IPS-18c (cell line): ENCODE measurements at regions not wholly inside any gene's neighbourhood (a gene's known extent, or its start where the extent isn't known, plus 50 kb on each side); places are given as distances from the start of the nearest gene placed in this dataset.

Experiments
- H3K4me3 ChIP-seq: 2 replicates; pipeline ENCODE4 v1.7.0; 2013; ENCODE audit warnings: low read depth, mild to moderate bottlenecking, low read length, moderate library complexity; ENCODE audit not compliant: insufficient read depth
- H3K9me3 ChIP-seq: one replicate; pipeline ENCODE4 v1.6.1; 2013; ENCODE audit warnings: mild to moderate bottlenecking, low read length, moderate library complexity; ENCODE audit not compliant: control insufficient read depth, insufficient read depth

- Histone ChIP-seq H3K4me3 (no peak overlapping the region), H3K9me3 (no peaks in the 10 kb centered on the region)
Measured at GRCh38 chr15:53414167-53414566, 345.3 kb downstream of the WDR72 start.

- Histone ChIP-seq H3K4me3 (no peak overlapping the region), H3K9me3 (no peaks in the 10 kb centered on the region)
Measured at GRCh38 chr15:53412542-53412941, 346.9 kb downstream of the WDR72 start.

- Histone ChIP-seq H3K4me3 (no peak overlapping the region), H3K9me3 (no peaks in the 10 kb centered on the region)
Measured at GRCh38 chr15:53404930-53405493, 354.5 kb downstream of the WDR72 start.

- no peak overlapping the region for H3K4me3 ChIP-seq
- H3K9me3 ChIP-seq: peaks cover 2% of the 10 kb centered on the region
Measured at GRCh38 chr15:53401503-53401902, 358.0 kb downstream of the WDR72 start.

GRCh38 chr15:53400986-53401385, 358.5 kb downstream of the WDR72 start:
- Histone ChIP-seq H3K9me3 (peaks cover 2% of the 10 kb centered on the region), H3K4me3 (no peak overlapping the region)

GRCh38 chr15:53397041-53397616, 362.3 kb downstream of the WDR72 start:
- Histone ChIP-seq H3K4me3 (no peak overlapping the region), H3K9me3 (peaks cover 2% of the 10 kb centered on the region)

GRCh38 chr15:53395871-53396270, 363.6 kb downstream of the WDR72 start:
- peaks cover 2% of the 10 kb centered on the region for H3K9me3 ChIP-seq
- no peak overlapping the region for H3K4me3 ChIP-seq

GRCh38 chr15:53390549-53390948, 368.9 kb downstream of the WDR72 start:
- Histone ChIP-seq H3K9me3 (no peaks in the 10 kb centered on the region), H3K4me3 (no peak overlapping the region)

GRCh38 chr15:53389271-53390037, 370.0 kb downstream of the WDR72 start:
- Histone ChIP-seq H3K9me3 (no peaks in the 10 kb centered on the region), H3K4me3 (no peak overlapping the region)

GRCh38 chr15:53384417-53384816, 375.0 kb downstream of the WDR72 start:
- no peak overlapping the region for H3K4me3 ChIP-seq
- no peaks in the 10 kb centered on the region for H3K9me3 ChIP-seq

GRCh38 chr15:53378096-53378800, 381.2 kb downstream of the WDR72 start:
- no peaks in the 10 kb centered on the region for H3K9me3 ChIP-seq
- no peak overlapping the region for H3K4me3 ChIP-seq

GRCh38 chr15:53367740-53368139, 391.7 kb downstream of the WDR72 start:
- Histone ChIP-seq H3K9me3 (no peaks in the 10 kb centered on the region), H3K4me3 (no peak overlapping the region)

GRCh38 chr15:53360881-53361280, 398.6 kb downstream of the WDR72 start:
- H3K4me3 ChIP-seq: no peak overlapping the region
- peaks cover 2% of the 10 kb centered on the region for H3K9me3 ChIP-seq

GRCh38 chr15:53359038-53359437, 400.4 kb downstream of the WDR72 start:
- Histone ChIP-seq H3K9me3 (peaks cover 2% of the 10 kb centered on the region), H3K4me3 (no peak overlapping the region)

GRCh38 chr15:53354874-53355273, 404.6 kb downstream of the WDR72 start:
- peaks cover 2% of the 10 kb centered on the region for H3K9me3 ChIP-seq

GRCh38 chr15:53351373-53351772, 408.1 kb downstream of the WDR72 start:
- no peaks in the 10 kb centered on the region for H3K9me3 ChIP-seq
- no peak overlapping the region for H3K4me3 ChIP-seq

More at GRCh38 chr15:53354874-53355273, 404.6 kb downstream of the WDR72 start:
- H3K4me3 ChIP-seq: no peak overlapping the region

- Histone ChIP-seq H3K4me3 (no peak overlapping the region), H3K9me3 (no peaks in the 10 kb centered on the region)
Measured at GRCh38 chr15:53346583-53346982, 412.9 kb downstream of the WDR72 start.
